Calu3 (cell line): ENCODE measurements at regions not wholly inside any gene's neighbourhood (a gene's known extent, or its start where the extent isn't known, plus 50 kb on each side); places are given as distances from the start of the nearest gene placed in this dataset.

Experiments used
- BruUV-seq: library from RNA; stranded (reverse); fragments of 400-500 nt; replicated peaks from 2 replicates; lab custom pipeline; 2021; lab: Mats Ljungman, UMichigan
- CTCF ChIA-PET: fragments of 300-600 bp; sonication (Branson Sonifier 250); formaldehyde crosslinking; loops from one replicate; lab custom pipeline; 2022; ENCODE audit warnings: antibody characterized with exemption; lab: Charles Lee
- DNase-seq: peaks from one replicate; pipeline ENCODE4 v3.0.0; 2022
- H3K27ac Mint-ChIP-seq: one replicate; pipeline ENCODE4 v1.8.0; 2022; ENCODE audit warnings: mixed read lengths; ENCODE audit not compliant: unreplicated experiment
- H3K27me3 Mint-ChIP-seq: one replicate; pipeline ENCODE4 v1.8.0; 2022; ENCODE audit warnings: mixed read lengths; ENCODE audit not compliant: unreplicated experiment
- H3K36me3 Mint-ChIP-seq: one replicate; pipeline ENCODE4 v1.8.0; 2022; ENCODE audit warnings: mild to moderate bottlenecking, moderate library complexity, mixed read lengths; ENCODE audit not compliant: insufficient read depth, unreplicated experiment
- H3K4me1 Mint-ChIP-seq: one replicate; pipeline ENCODE4 v1.8.0; 2022; ENCODE audit warnings: mild to moderate bottlenecking, low read depth, mixed read lengths; ENCODE audit not compliant: unreplicated experiment
- H3K4me3 Mint-ChIP-seq: one replicate; pipeline ENCODE4 v1.8.0; 2022; ENCODE audit warnings: mild to moderate bottlenecking, low read depth, moderate library complexity, mixed read lengths; ENCODE audit not compliant: unreplicated experiment
- H3K9me3 Mint-ChIP-seq: one replicate; pipeline ENCODE4 v1.8.0; 2022; ENCODE audit warnings: low read depth, mixed read lengths; ENCODE audit not compliant: unreplicated experiment
- CTCF ChIP-seq: fragments of 200-600 bp; IDR thresholded peaks from one replicate; pipeline ENCODE4 v1.8.0; 2022; ENCODE audit warnings: antibody characterized with exemption; ENCODE audit not compliant: unreplicated experiment
- intact Hi-C: fragments of 100-400 bp; cut with micrococcal nuclease; formaldehyde crosslinking; loops from one replicate; pipeline ENCODE4 v1.10.0; 2022; ENCODE audit not compliant: unreplicated experiment

- Mint-ChIP-seq H3K4me1 (peaks cover 26% of the 10 kb centered on the region), H3K36me3 (peaks cover under 1% of the 10 kb centered on the region), H3K27ac (no peak overlapping the region), H3K27me3 (no peaks in the 10 kb centered on the region), H3K4me3 (no peak overlapping the region), H3K9me3 (peaks cover 6% of the 10 kb centered on the region)
- no TSS peak for BruUV-seq
- no peak for DNase-seq
- no peak for TF ChIP-seq CTCF
- CTCF ChIA-PET: no interaction called here
- intact Hi-C loops: no loop called here
Measured at GRCh38 chr11:35076201-35077100, 62.5 kb upstream of the CD44 start.

GRCh38 chr11:35077709-35078469, 61.1 kb upstream of the CD44 start:
- BruUV-seq: no TSS peak
- Mint-ChIP-seq H3K36me3 (peaks cover 5% of the 10 kb centered on the region), H3K27ac (peak overlapping the region; percentile 86), H3K4me3 (no peak overlapping the region), H3K4me1 (peaks cover 40% of the 10 kb centered on the region), H3K27me3 (no peaks in the 10 kb centered on the region), H3K9me3 (peaks cover 6% of the 10 kb centered on the region)
- DNase-seq: peak; percentile 20
- no peak for TF ChIP-seq CTCF
- CTCF ChIA-PET: interaction anchor here (1.2 kb wide), 1 partner anchor 69 kb away, joined by 4 read pairs; no protein-coding TSS in a partner anchor
- intact Hi-C loops: no loop called here

GRCh38 chr11:35078470-35078735, 60.6 kb upstream of the CD44 start:
- Mint-ChIP-seq H3K9me3 (peaks cover 6% of the 10 kb centered on the region), H3K4me3 (no peak overlapping the region), H3K27ac (no peak overlapping the region), H3K36me3 (peaks cover 5% of the 10 kb centered on the region), H3K4me1 (peaks cover 43% of the 10 kb centered on the region), H3K27me3 (no peaks in the 10 kb centered on the region)
- intact Hi-C loops: no loop called here
- no TSS peak for BruUV-seq
- no peak for DNase-seq
- TF ChIP-seq CTCF: no peak
- CTCF ChIA-PET: interaction anchor here (1.2 kb wide), 1 partner anchor 69 kb away, joined by 4 read pairs; no protein-coding TSS in a partner anchor

GRCh38 chr11:35079611-35080010, 59.4 kb upstream of the CD44 start:
- CTCF ChIA-PET: no interaction called here
- no peak for DNase-seq
- intact Hi-C loops: loop anchor here (10.0 kb wide), 1 partner anchor 325 kb away; no protein-coding TSS in a partner anchor
- H3K4me1 Mint-ChIP-seq: peaks cover 53% of the 10 kb centered on the region
- no peak overlapping the region for H3K27ac Mint-ChIP-seq
- H3K36me3 Mint-ChIP-seq: peaks cover 5% of the 10 kb centered on the region
- peaks cover 6% of the 10 kb centered on the region for H3K9me3 Mint-ChIP-seq
- no peaks in the 10 kb centered on the region for H3K27me3 Mint-ChIP-seq
- no peak overlapping the region for H3K4me3 Mint-ChIP-seq
- TF ChIP-seq CTCF: no peak
- no TSS peak for BruUV-seq
